Kidney tubule cell (primary cell): ENCODE measurements at regions not wholly inside any gene's neighbourhood (a gene's known extent, or its start where the extent isn't known, plus 50 kb on each side); places are given as distances from the start of the nearest gene placed in this dataset.

Source experiments
- DNase-seq: peaks from one replicate; pipeline ENCODE4 v3.0.0-alpha.2; 2018; ENCODE audit warnings: low spot score

DNA sequence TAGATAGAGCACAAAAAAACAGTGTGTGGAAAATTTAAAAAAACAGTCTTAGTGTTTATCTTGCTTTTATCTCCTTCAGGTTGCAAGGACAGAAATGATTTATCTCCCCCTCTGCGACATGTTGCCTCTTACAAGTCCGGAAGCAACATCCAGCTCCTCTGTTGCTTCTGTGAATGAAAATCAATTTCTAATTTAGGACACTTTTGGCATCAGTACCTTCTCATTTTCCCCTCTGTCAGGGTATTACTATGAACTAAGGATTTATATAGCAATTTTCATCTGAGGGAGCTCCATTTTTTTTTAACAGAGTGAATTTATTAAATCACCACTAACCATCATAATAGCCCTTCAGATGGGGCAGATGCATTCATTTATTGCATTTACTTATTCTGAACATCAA is 116.6 kb upstream of the PLXNC1 start:
- no peak for DNase-seq

DNA sequence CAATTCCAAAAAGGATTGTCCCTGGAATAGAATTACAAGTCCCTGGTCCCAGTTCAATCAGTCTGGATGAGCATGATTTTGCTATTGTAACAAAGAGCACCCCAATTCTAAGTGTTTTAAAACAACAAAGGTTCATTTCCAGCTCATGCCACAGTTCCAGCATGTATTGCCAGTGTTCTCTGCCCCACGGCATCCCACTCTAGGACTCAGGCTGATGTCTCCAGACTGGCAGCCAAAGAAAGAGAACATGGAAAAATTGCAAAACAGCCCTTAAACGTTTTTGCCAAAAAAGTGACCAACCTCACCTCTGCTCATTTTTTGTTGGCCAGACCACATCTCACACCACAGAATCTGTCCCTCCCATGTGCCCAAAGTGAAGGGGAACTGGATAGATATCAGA is 116.0 kb upstream of the PLXNC1 start:
- no peak for DNase-seq

DNA sequence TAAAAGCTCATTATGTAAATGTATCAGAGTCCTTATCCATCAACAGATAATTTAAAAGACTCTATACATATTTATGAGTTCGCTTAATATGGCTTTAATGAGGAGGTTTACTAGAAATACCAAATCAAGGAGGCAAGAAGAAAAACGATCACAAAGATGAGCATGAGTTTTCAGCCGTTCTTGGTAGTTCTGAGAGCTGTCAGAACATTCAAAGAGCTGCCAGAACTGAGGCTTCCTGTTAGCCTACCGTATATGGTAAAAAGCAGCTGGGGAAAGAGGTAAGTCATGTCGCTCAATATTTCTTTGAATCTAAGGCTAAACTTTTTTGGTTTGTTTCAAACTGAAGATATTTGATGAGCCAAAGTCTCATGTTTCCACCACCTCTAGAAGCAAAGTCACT is 115.3 kb upstream of the PLXNC1 start:
- no peak for DNase-seq

DNA sequence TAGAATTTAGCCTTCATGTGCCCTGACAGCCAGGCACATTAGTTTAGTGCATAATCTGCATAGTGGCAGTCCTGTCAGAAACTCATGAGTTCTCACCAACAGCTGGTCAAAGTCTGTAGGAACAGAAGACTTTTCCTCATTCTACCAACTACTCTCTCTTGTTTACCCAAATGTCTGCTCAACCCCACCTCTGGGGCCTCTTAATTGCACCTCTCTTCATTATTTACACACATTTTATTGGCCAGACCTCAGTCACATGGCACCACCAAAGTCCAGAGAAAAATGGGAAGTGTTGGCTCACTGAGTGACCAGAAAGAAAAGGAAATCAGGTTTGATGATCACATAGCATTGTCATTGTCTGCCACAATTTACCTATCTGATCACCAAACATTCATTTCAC is 114.6 kb upstream of the PLXNC1 start:
- DNase-seq: no peak

DNA sequence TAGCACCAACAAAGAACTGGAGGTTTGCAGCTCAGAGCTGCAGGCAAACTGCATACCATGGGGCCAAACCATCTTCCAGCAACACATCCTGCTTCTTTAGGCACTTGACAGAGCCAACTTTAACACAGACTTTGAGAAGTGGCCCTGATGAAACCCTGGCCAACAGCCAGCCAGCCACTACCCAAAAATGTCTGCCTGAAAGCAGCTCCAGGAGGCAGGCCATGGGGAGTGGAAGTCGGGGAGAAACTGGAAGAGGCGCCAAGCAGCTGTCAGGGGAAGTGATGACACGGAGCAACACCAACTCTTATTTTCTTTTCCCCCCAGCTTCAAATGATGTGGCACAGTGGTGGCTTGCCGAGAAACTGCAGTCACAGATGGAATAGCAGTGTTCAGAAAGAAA is 110.9 kb upstream of the PLXNC1 start:
- DNase-seq: no peak

DNA sequence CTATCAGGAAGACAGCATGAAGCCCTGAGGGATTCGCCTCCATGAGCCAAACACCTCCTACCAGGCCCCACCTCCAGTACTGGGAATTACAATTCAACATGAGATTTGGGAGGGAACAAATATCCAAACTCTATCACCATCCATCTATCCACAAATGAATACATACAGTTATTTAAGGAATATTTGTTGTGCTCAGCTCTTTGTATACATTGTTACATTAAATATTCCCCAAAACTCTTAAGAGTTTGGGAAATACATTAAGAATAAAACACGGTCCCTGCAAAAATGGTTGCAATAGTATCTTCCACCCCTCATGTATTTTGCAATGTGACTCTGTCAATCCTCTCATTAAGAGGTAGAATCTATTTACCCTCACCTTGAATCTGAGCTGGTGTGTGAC is 109.8 kb upstream of the PLXNC1 start:
- DNase-seq: no peak

DNA sequence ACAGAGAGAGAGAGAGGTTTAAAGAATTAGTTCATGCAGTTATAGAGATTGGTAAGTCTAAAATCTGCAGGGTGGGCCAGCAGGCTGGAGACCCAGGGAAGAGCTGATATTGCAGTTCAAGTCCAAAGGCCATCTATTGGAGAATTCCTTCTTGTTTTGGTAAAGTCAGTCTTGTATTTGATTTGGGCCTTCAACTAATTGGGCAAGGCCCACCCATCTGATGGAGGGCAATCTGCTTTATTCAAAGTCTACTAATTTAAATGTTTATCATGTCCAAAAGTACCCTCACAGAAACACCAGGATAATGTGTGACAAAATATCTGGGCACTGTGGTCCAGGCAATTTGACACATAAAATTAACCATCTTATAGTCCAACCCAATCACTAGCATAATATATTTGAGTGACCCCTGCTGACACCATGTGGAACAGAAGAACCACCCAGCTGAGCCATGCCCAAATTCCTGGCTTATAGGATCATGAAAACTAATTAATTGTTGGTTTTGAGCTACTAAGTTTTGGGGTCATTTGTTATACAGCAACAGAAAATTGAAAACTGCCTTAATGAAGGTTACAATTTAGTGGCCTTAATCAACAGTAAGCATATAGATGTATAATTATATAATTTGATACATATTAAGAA is 109.1 kb upstream of the PLXNC1 start:
- no peak for DNase-seq

DNA sequence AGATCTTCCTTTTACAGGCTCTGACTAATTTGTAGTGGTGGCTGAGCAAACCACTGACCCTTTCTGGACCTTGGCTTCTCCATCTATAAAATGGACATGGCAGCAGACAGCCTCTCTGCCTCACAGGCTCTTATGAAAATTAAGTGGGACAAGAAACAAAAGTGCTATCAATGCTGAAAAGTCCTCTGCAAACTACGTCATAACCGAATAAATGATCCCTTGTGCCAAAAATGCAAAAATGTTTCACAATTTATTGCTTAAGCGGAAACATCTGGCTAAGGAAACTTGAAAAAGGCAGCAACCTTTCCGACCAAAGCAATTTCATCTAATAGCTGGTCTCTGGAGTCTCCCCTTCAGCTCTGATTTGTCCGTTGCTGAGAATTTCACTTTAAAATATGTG is 108.5 kb upstream of the PLXNC1 start:
- no peak for DNase-seq

GRCh38 chr12:94041850-94042249 is 106.5 kb upstream of the PLXNC1 start:
- DNase-seq: no peak

DNA sequence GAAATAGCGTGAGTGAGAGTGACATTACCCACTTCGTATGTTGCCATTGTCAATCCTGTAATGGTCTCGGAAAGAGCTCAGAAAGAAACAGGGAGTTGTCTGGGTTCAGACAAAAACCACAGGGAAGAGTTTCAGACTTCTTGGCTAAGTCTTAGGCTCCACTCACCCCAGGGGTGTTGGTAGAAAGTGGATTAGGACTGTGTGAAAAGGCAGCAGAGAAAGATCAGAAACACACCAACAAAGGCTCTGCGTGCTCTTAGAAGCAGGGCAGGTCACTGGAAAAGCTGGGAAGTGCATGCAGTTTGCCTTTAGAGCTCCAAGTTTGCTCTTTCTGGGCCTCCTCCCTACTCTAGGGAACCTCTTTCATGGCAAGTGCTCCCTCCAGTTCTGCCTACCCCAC is 106.1 kb upstream of the PLXNC1 start:
- DNase-seq: no peak

GRCh38 chr12:94046626-94047410 is 101.6 kb upstream of the PLXNC1 start:
- DNase-seq: no peak

DNA sequence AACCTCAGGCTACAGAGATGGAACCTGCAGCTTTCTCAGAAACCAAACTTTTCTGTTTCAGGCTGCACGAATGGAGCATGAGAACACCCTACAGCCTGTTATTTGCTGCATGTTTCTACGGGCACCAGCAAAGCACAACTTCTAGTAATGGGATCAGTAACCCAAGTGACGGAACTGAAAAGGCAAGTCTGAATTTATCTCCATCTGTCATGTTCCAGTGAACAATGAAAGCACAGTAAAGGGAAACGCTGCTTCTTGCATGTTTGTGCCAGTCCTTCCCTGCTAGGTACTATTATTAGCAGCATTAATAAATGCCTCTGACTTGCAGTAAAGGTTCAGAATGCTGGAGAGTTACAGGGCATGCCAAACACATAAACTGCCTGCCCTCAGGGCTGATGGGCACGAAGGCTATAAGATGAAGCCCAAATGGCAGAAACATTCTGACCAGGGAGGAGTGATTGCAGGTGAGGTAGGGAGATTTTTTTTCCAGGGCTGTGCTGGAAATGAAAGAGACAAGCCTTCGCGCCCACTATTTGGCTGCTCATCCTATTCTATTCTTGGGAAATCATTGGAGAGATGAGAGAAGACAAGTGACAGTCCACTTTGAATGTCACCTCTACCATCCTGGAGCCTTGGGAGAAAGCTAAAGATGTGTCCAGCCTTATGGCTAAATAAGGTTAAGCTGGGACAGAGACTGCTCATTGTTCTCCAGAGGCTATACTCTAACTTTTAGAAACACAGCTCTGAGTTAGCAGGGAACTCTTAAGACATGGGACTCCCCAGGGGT is 100.4 kb upstream of the PLXNC1 start:
- DNase-seq: no peak

DNA sequence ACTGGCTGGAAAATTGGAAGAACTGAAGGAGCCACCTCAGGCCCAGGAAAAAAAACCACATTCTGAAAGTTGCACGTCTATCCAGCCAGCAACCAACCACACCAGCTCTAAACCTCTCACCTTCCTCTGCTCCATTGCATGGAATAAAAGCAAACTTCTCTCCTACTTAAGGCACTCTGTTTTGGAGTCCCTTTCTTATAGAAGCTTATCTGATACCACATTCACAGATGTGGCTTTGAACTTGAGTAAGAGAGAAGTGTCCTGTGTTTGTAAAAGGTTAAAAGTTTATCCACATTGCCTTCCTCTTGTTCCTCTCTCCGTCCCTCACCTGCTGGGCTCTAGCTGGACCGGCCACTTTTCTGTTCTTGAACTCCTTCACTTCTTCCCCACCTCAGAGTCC is 99.6 kb upstream of the PLXNC1 start:
- DNase-seq: no peak

DNA sequence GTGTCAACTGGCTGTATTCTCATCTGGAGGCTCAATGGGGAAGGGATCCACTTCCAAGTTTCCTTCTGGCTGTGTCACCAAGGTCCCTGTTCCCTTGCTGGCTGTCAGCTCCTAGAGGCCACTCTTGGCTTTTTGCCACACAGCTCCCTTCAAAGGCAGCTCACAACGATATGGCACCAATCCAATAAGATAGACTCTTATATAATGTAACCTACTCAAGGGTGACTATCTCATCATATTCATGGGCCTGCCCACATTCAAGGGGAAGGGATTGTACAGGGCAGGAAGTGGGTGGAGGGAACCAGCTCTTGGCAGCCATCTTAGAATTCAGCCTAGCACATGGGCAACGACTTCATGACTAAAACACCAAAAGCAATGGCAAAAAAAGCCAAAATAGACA is 98.7 kb upstream of the PLXNC1 start:
- DNase-seq: no peak

- DNase-seq: peak; percentile 7
Observed at GRCh38 chr12:94053676-94054075, 94.7 kb upstream of the PLXNC1 start.

- no peak for DNase-seq
Observed at GRCh38 chr12:94055528-94055927, 92.8 kb upstream of the PLXNC1 start.

- DNase-seq: no peak
Observed at GRCh38 chr12:94056419-94057158, 91.8 kb upstream of the PLXNC1 start.

DNA sequence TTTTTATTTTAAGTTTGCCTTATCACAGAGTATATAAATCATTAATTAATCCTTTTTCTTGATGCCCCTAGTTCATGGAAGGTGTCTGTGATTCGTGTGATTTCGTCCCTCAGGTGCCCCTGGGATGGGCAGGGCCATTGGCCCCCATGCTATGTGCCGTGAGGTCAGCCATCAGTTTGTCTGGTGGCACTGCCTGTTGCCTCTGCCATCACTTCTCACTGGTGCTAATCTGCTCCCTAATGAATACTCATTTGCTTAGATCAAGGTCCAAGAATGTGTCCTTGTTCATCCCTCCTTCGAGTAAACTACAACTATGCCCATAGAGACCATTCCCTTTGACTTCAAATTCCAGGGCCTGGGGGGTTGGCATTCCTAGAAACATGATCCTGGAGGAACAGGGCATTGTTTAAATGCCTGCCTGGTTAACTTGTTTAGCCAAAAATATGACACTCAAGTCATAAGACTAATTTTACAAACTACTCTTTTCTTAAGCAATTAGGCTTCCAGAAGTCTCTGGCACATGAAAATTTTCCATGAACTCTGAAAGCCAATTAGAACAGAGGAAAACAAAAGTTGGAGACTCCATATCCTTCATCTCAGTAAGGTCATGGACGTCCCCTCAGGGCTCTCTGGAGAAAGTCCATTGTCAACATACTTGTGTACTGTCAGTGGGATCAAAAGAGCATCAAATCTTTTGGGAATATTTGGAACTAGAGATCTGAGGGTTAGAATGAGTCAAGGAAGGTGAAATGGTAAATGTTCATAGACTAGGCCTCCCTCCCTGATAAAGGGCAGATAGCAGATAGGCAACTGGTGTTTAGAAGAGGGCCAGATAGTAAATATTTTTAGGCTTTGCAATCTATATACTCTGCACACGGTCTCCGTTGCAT is 90.9 kb upstream of the PLXNC1 start:
- no peak for DNase-seq

DNA sequence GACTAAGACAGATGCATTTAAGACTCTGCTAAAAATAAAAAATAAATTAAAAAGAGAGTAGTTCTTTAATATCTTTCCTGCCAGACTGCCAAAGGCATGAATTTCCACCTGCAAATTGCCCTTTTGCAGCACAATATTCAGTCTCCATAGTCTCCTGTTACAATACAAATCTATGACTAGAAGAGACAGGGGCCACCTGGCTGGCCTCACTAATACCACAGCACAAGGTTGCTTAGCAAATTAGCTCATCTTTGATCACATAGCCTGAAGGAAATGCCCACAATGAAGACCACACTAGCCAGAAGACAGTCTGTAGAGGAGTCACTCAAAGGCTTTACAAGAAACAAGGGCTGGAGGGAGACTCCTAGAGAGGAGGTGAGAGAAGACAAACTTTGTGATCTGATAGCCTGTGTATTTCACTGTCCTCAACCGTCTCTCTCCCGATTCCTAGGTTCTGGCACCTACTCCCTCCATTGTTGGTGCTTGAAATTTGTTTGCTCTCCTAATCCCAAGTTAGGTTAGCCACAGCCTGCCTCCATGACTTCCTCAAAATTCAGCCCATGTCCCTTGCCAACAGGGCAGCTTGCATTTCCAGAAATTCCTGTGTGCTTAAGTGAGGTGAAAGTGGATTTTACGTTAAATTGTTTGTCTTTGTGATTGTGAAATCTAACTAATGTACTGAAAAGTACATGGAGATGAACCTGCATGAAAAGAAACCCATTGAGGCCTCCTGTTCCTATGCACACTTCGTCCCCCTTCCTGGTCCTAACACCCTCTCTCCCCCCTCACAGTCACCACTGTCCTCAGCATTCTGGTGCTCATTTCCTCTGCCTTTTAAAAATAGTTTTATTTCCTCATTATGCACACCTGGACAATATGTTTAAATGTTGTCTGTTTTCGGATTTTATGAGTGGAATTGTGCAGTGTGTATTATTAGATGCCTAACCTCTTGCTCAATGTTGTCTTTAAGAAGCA is 88.7 kb upstream of the PLXNC1 start:
- no peak for DNase-seq

DNA sequence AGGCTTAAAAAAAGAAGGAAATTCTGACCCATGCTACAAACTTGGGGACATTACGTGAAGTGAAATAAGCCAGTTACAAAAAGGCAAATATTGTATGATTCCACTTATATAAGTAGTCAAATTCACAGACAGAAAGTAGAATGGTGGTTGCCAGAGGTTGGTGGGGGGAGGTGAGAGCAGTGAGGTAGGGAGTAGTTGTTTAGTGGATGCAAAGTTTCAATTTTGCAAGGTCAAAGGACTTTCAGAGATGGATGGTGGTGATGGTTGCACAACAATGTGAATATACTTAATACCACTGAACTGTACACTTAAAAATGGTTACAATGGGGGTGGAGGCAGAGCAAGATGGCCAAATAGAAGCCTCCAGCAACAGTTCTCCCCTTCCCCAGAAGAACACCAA is 86.2 kb upstream of the PLXNC1 start:
- DNase-seq: no peak
